Lower leg skin (tissue), 3 donors: ENCODE measurements at regions not wholly inside any gene's neighbourhood (a gene's known extent, or its start where the extent isn't known, plus 50 kb on each side); places are given as distances from the start of the nearest gene placed in this dataset.

Source experiments
- CTCF ChIP-seq, 3 donors: fragments of 450-650 bp; IDR thresholded peaks; one replicate each; pipeline ENCODE4 v1.5.1; 2016; ENCODE audit warnings: antibody characterized with exemption in 3 of 3, mild to moderate bottlenecking in 3 of 3, moderate library complexity in 2 of 3
- POLR2A ChIP-seq, 2 donors: fragments of 450-650 bp; IDR thresholded peaks; one replicate each; pipeline ENCODE4 v1.6.1; 2016 to 2017; ENCODE audit warnings: antibody characterized with exemption in 2 of 2, mild to moderate bottlenecking in 1 of 2, moderate library complexity in 1 of 2

DNA sequence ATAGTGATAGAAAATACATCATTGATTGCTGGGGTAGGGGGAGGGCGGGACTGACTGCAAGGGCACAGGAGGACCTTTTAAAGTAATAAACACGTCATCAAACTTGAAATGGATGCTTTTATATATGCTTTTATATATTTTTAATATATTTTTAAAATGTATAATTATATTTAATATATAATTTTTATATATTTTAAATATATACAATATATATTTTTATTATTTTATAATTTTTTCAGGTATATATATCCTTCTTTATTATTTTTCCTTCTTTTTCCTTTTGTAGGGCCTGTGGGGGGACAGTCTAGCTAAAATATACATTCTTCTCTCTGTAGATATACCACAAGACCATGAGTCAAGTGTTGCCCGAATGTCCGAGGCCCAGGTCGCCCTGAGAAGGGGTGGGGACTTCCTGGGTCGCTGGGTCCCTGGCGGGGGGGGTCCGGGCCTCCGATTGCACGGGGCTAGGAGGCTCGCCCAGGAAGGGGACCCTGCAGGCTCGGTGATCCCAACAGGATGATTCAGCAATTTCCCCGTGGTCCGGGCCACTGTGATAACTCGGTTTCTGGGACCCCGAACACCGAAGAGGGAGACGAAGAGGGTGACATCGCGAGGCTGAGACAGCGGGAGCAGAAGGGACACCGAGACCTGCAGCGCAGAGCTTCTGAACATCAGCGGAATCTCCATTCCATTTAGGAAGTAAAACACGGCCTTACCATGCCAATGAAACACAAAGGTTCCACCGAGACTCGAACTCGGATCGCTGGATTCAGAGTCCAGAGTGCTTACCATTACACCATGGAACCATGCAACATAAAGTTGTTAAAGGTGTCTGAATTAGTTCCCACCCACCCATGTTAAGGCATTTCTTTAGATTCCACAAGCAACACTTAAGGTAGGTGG, 112.5 kb upstream of the NBPF11 start:
- TF ChIP-seq POLR2A (IDR thresholded peaks at IDR 0.05): no peak
- no peak for TF ChIP-seq CTCF (IDR thresholded peaks at IDR 0.05)
